ENCODE measurements at regions not wholly inside any gene's neighbourhood (a gene's known extent, or its start where the extent isn't known, plus 50 kb on each side); places are given as distances from the start of the nearest gene placed in this dataset.

DNA sequence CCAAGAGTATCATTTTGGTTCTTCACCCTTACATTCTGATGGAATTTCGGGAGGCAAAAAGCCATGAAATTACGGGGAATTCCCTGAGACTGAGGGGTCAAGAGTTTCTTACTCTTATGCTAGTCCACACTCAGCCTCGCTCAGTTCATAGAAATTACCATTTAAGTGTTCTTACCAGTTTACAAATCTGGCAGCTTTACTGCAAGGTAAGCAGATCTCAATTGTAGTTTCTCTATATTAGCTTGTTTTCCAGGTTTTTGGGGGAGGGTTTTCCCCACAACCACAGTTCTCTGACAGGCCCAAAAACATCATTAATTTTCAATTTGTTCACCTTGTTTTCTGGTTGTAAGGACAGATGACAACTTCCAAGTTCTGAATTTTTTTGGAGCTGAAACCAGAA, 1028.4 kb downstream of the FAM181B start:
- TF ChIP-seq, protein P1, sequence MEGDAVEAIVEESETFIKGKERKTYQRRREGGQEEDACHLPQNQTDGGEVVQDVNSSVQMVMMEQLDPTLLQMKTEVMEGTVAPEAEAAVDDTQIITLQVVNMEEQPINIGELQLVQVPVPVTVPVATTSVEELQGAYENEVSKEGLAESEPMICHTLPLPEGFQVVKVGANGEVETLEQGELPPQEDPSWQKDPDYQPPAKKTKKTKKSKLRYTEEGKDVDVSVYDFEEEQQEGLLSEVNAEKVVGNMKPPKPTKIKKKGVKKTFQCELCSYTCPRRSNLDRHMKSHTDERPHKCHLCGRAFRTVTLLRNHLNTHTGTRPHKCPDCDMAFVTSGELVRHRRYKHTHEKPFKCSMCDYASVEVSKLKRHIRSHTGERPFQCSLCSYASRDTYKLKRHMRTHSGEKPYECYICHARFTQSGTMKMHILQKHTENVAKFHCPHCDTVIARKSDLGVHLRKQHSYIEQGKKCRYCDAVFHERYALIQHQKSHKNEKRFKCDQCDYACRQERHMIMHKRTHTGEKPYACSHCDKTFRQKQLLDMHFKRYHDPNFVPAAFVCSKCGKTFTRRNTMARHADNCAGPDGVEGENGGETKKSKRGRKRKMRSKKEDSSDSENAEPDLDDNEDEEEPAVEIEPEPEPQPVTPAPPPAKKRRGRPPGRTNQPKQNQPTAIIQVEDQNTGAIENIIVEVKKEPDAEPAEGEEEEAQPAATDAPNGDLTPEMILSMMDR (IDR thresholded peaks at IDR 0.05), result no peak
- TF ChIP-seq POLR2A (IDR thresholded peaks at IDR 0.05), result no peak
